SKM-1 treated with dmso at 0.1 percent for 144 hours (cell line): ENCODE measurements at regions not wholly inside any gene's neighbourhood (a gene's known extent, or its start where the extent isn't known, plus 50 kb on each side); places are given as distances from the start of the nearest gene placed in this dataset.

Source experiments
- DNase-seq: peaks from one replicate; lab custom pipeline; 2025; ENCODE audit not compliant: unreplicated experiment; lab: John Stamatoyannopoulos, UW

GRCh38 chr11:127381247-127381646, 380.7 kb upstream of the KIRREL3 start:
- no peak for DNase-seq

GRCh38 chr11:127379686-127380085, 379.1 kb upstream of the KIRREL3 start:
- DNase-seq = no peak

GRCh38 chr11:127376301-127376700, 375.7 kb upstream of the KIRREL3 start:
- DNase-seq = no peak

GRCh38 chr11:127369356-127369755, 368.8 kb upstream of the KIRREL3 start:
- no peak for DNase-seq

GRCh38 chr11:127362754-127363308, 362.3 kb upstream of the KIRREL3 start:
- DNase-seq = no peak

- DNase-seq = no peak
Observed at GRCh38 chr11:127358160-127358559, 357.6 kb upstream of the KIRREL3 start.

- DNase-seq = no peak
Observed at GRCh38 chr11:127350476-127350875, 349.9 kb upstream of the KIRREL3 start.

GRCh38 chr11:127345819-127346459, 345.4 kb upstream of the KIRREL3 start:
- no peak for DNase-seq

- no peak for DNase-seq
Observed at GRCh38 chr11:127340438-127340837, 339.9 kb upstream of the KIRREL3 start.

- DNase-seq = no peak
Observed at GRCh38 chr11:127339376-127339775, 338.8 kb upstream of the KIRREL3 start.

GRCh38 chr11:127338380-127339259, 338.1 kb upstream of the KIRREL3 start:
- no peak for DNase-seq

- no peak for DNase-seq
Observed at GRCh38 chr11:127334466-127334865, 333.9 kb upstream of the KIRREL3 start.

- DNase-seq = no peak
Observed at GRCh38 chr11:127332896-127333295, 332.3 kb upstream of the KIRREL3 start.

- DNase-seq = no peak
Observed at GRCh38 chr11:127330044-127330443, 329.5 kb upstream of the KIRREL3 start.

- DNase-seq = no peak
Observed at GRCh38 chr11:127308291-127308690, 307.7 kb upstream of the KIRREL3 start.

- DNase-seq = no peak
Observed at GRCh38 chr11:127307700-127308099, 307.1 kb upstream of the KIRREL3 start.

- DNase-seq = no peak
Observed at GRCh38 chr11:127304634-127305033, 304.1 kb upstream of the KIRREL3 start.

- DNase-seq = no peak
Observed at GRCh38 chr11:127288926-127289325, 288.4 kb upstream of the KIRREL3 start.

- no peak for DNase-seq
Observed at GRCh38 chr11:127281534-127281933, 281.0 kb upstream of the KIRREL3 start.

- no peak for DNase-seq
Observed at GRCh38 chr11:127275774-127276173, 275.2 kb upstream of the KIRREL3 start.

- DNase-seq = no peak
Observed at GRCh38 chr11:127274328-127274676, 273.7 kb upstream of the KIRREL3 start.
